ENCODE measurements at regions not wholly inside any gene's neighbourhood (a gene's known extent, or its start where the extent isn't known, plus 50 kb on each side); places are given as distances from the start of the nearest gene placed in this dataset.

GRCh38 chr2:185240796-185241195 lies 497.8 kb upstream of the FSIP2 start:
- TF ChIP-seq CTCF (IDR thresholded peaks at IDR 0.05; ENCODE audit: low read depth, low read length, missing control alignments) = no peak
- no peak for DNase-seq (ENCODE audit: low read depth)
- no peak overlapping the region for H3K4me3 ChIP-seq (ENCODE audit: low read depth, low read length)

- no peak for DNase-seq (ENCODE audit: low read depth)
- no peak for TF ChIP-seq CTCF (IDR thresholded peaks at IDR 0.05; ENCODE audit: low read depth, low read length, missing control alignments)
- no peak overlapping the region for H3K4me3 ChIP-seq (ENCODE audit: low read depth, low read length)
Observed at GRCh38 chr2:185241556-185241955, 497.0 kb upstream of the FSIP2 start.

GRCh38 chr2:185242462-185242861 lies 496.1 kb upstream of the FSIP2 start:
- no peak overlapping the region for H3K4me3 ChIP-seq (ENCODE audit: low read depth, low read length)
- TF ChIP-seq CTCF (IDR thresholded peaks at IDR 0.05; ENCODE audit: low read depth, low read length, missing control alignments) = no peak
- no peak for DNase-seq (ENCODE audit: low read depth)

GRCh38 chr2:185245216-185245615 lies 493.4 kb upstream of the FSIP2 start:
- no peak for DNase-seq (ENCODE audit: low read depth)
- no peak overlapping the region for H3K4me3 ChIP-seq (ENCODE audit: low read depth, low read length)
- TF ChIP-seq CTCF (IDR thresholded peaks at IDR 0.05; ENCODE audit: low read depth, low read length, missing control alignments) = no peak

GRCh38 chr2:185245806-185246205 lies 492.8 kb upstream of the FSIP2 start:
- no peak for DNase-seq (ENCODE audit: low read depth)
- H3K4me3 ChIP-seq (ENCODE audit: low read depth, low read length) = no peak overlapping the region
- TF ChIP-seq CTCF (IDR thresholded peaks at IDR 0.05; ENCODE audit: low read depth, low read length, missing control alignments) = no peak

GRCh38 chr2:185246717-185247116 lies 491.9 kb upstream of the FSIP2 start:
- no peak overlapping the region for H3K4me3 ChIP-seq (ENCODE audit: low read depth, low read length)
- no peak for DNase-seq (ENCODE audit: low read depth)
- no peak for TF ChIP-seq CTCF (IDR thresholded peaks at IDR 0.05; ENCODE audit: low read depth, low read length, missing control alignments)

- H3K4me3 ChIP-seq (ENCODE audit: low read depth, low read length) = no peak overlapping the region
- no peak for TF ChIP-seq CTCF (IDR thresholded peaks at IDR 0.05; ENCODE audit: low read depth, low read length, missing control alignments)
- no peak for DNase-seq (ENCODE audit: low read depth)
Observed at GRCh38 chr2:185255566-185255965, 483.0 kb upstream of the FSIP2 start.
